GM12874 (cell line): ENCODE measurements at regions not wholly inside any gene's neighbourhood (a gene's known extent, or its start where the extent isn't known, plus 50 kb on each side); places are given as distances from the start of the nearest gene placed in this dataset.

Experiments
- CTCF ChIP-seq: IDR thresholded peaks from 2 replicates; pipeline ENCODE4 v1.5.1; 2011; ENCODE audit warnings: low read depth, mild to moderate bottlenecking, control low read depth, low read length, moderate library complexity; ENCODE audit not compliant: insufficient read depth

DNA sequence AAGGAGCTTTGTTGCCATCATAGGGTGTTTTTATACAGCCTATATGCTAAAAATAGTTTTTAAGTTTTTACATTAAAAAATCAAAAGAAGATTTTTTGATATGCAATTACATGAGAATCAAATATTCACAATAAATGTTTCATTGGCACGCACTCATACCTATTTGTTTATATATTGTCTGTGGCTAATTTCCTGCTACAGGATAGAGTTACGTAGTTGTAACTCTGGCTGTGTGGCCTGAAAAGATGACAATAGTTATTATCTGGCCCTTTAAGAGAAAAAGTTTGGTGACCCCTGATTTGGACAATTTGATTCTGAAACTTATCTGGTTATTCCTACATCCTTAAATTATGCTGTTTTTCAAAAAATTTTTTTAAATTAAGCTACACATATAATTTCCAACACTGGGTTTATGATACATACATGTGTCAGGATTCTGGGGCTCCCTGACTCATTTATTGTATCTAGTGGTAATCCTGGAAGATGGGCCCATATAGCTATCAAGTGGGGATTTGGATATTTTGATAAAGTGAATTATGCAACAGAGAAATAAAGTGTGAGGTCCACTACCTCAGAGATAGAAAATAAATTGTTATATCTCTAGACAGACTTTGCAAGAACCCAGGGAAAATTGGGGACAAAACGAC is 370.2 kb upstream of the LYPLAL1 start:
- no peak for TF ChIP-seq CTCF

DNA sequence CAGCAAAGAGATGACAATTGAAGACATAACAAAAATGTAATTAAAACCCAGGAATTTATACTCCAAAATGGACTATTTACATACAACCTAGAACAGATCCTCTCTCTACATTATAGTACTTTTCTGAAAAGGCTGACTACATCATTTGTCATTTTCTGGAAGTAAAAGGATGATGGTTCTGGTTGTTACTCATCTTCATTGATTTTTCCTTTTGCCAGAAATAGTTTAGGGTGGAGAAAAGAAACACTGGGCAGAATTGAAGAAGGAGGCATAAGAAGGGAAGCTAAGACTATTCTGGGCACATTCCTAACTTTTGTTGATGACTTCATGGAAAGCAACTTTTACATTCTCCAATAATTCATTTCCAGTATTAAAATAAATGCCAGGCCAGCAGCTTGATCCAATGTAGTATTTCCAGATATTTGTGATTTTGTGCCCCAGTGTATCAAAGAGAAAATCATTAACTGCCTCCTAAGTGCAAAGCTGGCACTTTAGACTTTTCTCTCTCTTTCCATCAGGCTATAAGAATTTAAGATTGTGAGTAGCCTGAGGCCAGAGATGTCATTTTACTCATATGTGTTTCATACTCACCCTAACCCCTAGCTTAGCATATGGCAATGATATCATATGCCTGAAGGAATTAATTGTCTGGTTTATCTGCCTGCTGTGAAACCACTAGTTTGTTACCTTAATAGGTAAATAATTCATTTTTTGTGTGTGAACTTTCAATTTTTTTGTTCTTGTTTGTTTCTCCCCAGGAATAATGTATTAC is 369.5 kb upstream of the LYPLAL1 start:
- no peak for TF ChIP-seq CTCF

GRCh38 chr1:218809061-218809460 is 364.6 kb upstream of the LYPLAL1 start:
- no peak for TF ChIP-seq CTCF

- TF ChIP-seq CTCF, result no peak
These were observed 364.1 kb upstream of the LYPLAL1 start for GRCh38 chr1:218809625-218810024.

GRCh38 chr1:218810306-218810705 is 363.4 kb upstream of the LYPLAL1 start:
- TF ChIP-seq CTCF, result no peak

- no peak for TF ChIP-seq CTCF
These were observed 362.2 kb upstream of the LYPLAL1 start for GRCh38 chr1:218811497-218811896.

DNA sequence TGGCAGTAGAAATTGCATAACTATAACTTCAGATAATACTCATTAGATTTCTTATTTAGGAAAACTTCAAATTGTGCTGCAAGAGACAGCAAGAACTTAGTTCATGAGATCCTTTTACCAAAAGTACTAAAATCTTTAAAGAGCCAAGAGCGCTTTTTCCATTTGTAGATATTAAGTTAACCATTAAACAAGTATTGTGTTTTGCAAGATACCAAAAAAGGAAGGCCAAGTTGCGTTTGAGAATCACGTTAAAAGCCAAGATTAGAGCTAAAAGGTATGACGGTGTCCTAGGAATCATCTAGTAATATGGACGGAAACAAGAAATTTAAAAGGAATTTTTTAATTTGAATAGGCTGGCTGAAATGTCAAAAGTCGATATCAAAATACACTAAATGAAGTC is 361.3 kb upstream of the LYPLAL1 start:
- TF ChIP-seq CTCF, result no peak
